Vagina (tissue), 2 donors: ENCODE measurements at regions not wholly inside any gene's neighbourhood (a gene's known extent, or its start where the extent isn't known, plus 50 kb on each side); places are given as distances from the start of the nearest gene placed in this dataset.
A peak's percentile ranks its signal among the peaks of the same experiment; 100 is the strongest.

Source experiments
- DNase-seq, 2 donors: peaks; one replicate each; pipeline ENCODE4 v3.0.0-alpha.2; 2017; ENCODE audit errors: extremely low spot score in 2 of 2
- H3K27ac ChIP-seq: fragments of 200-600 bp; sonication (generic); one replicate; pipeline ENCODE4 v1.5.1; 2019
- H3K27me3 ChIP-seq: fragments of 200-600 bp; sonication (generic); one replicate; pipeline ENCODE4 v1.5.1; 2019
- H3K36me3 ChIP-seq, 2 donors: fragments of 200-600 bp; sonication (generic); one replicate each; pipeline ENCODE4 v1.5.1; 2017 to 2019
- H3K4me1 ChIP-seq: fragments of 200-600 bp; sonication (generic); one replicate; pipeline ENCODE4 v1.5.1; 2019
- H3K4me3 ChIP-seq, 2 donors: fragments of 200-600 bp; sonication (generic); 1 replicate in 1 of 2; 2 replicates in 1 of 2; pipeline ENCODE4 v1.5.1; 2016 to 2019
- H3K9me3 ChIP-seq: fragments of 200-600 bp; sonication (generic); one replicate; pipeline ENCODE4 v1.5.1; 2019
- CTCF ChIP-seq, 3 experiments: fragments of 450-650 bp in 2 of 3; fragments of 200-600 bp in 1 of 3; sonication (generic) in 1 of 3; IDR thresholded peaks; one replicate each; pipeline ENCODE4 v1.5.1; 2017 to 2019; ENCODE audit warnings: antibody characterized with exemption in 3 of 3, mild to moderate bottlenecking in 2 of 3, moderate library complexity in 2 of 3
- POLR2A ChIP-seq, 2 donors: fragments of 450-650 bp; IDR thresholded peaks; one replicate each; pipeline ENCODE4 v1.6.1; 2017; ENCODE audit warnings: antibody characterized with exemption in 2 of 2, mild to moderate bottlenecking in 2 of 2, moderate library complexity in 2 of 2
- POLR2AphosphoS5 ChIP-seq, 2 donors: sonication (generic); formaldehyde crosslinking; IDR thresholded peaks; one replicate each; pipeline ENCODE4 v1.9.0; 2017; ENCODE audit warnings: antibody characterized with exemption in 2 of 2, mild to moderate bottlenecking in 2 of 2, low read depth in 1 of 2; ENCODE audit not compliant: insufficient read depth in 1 of 2
- intact Hi-C: fragments of 100-400 bp; cut with DNase I; formaldehyde crosslinking; loops from one replicate; pipeline ENCODE4 v1.15.1; 2023

DNA sequence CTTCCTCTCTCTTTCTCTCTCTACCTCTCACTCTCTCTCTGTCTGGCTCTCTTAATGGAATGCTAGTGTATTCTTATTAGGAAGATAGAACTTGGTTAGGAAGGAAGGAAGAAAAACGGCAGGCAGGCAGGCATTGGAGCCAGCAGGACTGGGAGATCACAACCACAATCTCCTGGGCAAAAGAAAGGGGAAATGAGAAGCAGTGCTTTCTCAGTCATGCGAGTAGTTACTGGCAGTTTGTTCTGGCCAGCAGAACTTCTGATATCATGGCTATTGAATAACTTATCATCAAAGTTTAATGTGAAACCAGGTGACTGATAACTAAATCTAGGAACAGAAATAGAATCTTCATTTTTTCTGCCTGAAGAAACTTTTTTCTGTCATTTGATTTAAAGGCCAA is 60.9 kb upstream of the PAGE1 start:
- H3K27me3 ChIP-seq, result no peaks in the 10 kb centered on the region
- DNase-seq, result no peak
- H3K27ac ChIP-seq, result no peak overlapping the region
- no peak for TF ChIP-seq POLR2AphosphoS5 (IDR thresholded peaks at IDR 0.05; ENCODE audit: insufficient read depth in 1 of 2, low read depth in 1 of 2)
- TF ChIP-seq CTCF (IDR thresholded peaks at IDR 0.05), result no peak
- no peak for TF ChIP-seq POLR2A (IDR thresholded peaks at IDR 0.05)
- H3K36me3 ChIP-seq, result no peaks in the 10 kb centered on the region
- intact Hi-C loops, result no loop called here
- H3K4me1 ChIP-seq, result no peaks in the 10 kb centered on the region
- H3K4me3 ChIP-seq, result no peak overlapping the region
- no peaks in the 10 kb centered on the region for H3K9me3 ChIP-seq

DNA sequence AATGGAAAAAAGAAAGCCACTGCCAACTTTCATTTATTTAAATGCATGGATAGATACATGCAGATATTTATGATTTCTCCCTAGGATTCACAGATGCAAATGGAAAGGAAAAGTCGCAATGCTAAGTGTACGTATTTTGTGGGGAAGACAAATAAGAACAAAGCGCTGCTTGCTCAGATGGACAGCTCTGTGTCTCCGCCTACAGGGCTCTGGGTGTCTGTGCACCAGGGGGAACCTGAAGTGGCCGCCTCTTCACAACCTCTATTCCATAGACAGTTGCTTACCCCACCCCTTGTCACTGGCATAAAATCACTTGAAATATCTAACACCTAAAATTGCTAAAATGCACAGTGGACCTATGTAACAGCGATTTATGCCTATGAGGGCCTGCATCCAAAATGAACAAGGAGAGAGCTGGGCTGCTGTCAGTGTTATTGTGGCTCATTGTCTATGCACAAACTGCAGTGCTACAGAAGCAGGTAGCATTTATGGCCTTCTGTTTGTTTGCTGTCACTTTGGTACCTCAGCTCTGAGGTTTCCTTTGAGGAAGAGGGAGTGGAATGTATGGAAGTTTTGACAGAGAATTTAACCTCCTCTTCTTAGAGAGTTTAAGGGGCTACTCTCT is 58.6 kb upstream of the PAGE1 start:
- no peak overlapping the region for H3K4me3 ChIP-seq
- H3K4me1 ChIP-seq, result no peaks in the 10 kb centered on the region
- no peak overlapping the region for H3K27ac ChIP-seq
- TF ChIP-seq CTCF (IDR thresholded peaks at IDR 0.05) (peak in 2 of 3 experiments; percentile 10 to 41), POLR2A (IDR thresholded peaks at IDR 0.05) (no peak)
- intact Hi-C loops, result no loop called here
- DNase-seq, result no peak
- no peaks in the 10 kb centered on the region for H3K36me3 ChIP-seq
- no peaks in the 10 kb centered on the region for H3K27me3 ChIP-seq
- H3K9me3 ChIP-seq, result no peaks in the 10 kb centered on the region

DNA sequence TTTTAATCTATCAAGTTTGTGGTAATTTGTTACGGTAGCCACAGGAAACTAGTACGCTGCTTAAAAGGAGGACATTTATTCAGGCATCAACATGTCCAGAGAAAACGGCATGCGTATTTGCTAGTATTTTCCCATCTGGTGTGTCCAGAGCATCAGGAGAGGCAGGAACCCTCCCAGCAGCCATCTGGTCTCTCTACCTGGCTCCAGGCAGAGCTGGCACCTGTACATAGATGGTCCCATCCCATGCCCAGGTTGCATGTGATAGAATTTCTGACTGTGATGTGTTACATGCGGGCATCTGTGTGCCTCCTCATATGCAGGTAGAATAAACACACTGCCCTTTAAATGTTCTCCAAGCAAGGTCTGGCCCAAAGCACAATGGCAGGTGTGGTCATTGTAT is 57.9 kb upstream of the PAGE1 start:
- Histone ChIP-seq H3K36me3 (no peaks in the 10 kb centered on the region), H3K27me3 (no peaks in the 10 kb centered on the region), H3K4me3 (no peak overlapping the region), H3K27ac (no peak overlapping the region), H3K9me3 (no peaks in the 10 kb centered on the region), H3K4me1 (no peaks in the 10 kb centered on the region)
- intact Hi-C loops, result no loop called here
- TF ChIP-seq POLR2AphosphoS5 (IDR thresholded peaks at IDR 0.05; ENCODE audit: insufficient read depth in 1 of 2, low read depth in 1 of 2) (no peak), CTCF (IDR thresholded peaks at IDR 0.05) (no peak), POLR2A (IDR thresholded peaks at IDR 0.05) (no peak)
- no peak for DNase-seq

- no peak for DNase-seq
- no peak overlapping the region for H3K4me3 ChIP-seq
- intact Hi-C loops, result no loop called here
Measured at GRCh38 chrX:49748211-49748956, 52.6 kb upstream of the PAGE1 start.

More at GRCh38 chrX:49748211-49748956, 52.6 kb upstream of the PAGE1 start:
- Histone ChIP-seq H3K9me3 (no peaks in the 10 kb centered on the region), H3K27me3 (no peaks in the 10 kb centered on the region), H3K27ac (no peak overlapping the region), H3K4me1 (no peaks in the 10 kb centered on the region), H3K36me3 (no peaks in the 10 kb centered on the region)
- TF ChIP-seq CTCF (IDR thresholded peaks at IDR 0.05), result no peak
- no peak for TF ChIP-seq POLR2AphosphoS5 (IDR thresholded peaks at IDR 0.05; ENCODE audit: insufficient read depth in 1 of 2, low read depth in 1 of 2)
- no peak for TF ChIP-seq POLR2A (IDR thresholded peaks at IDR 0.05)
